ENCODE measurements at regions not wholly inside any gene's neighbourhood (a gene's known extent, or its start where the extent isn't known, plus 50 kb on each side); places are given as distances from the start of the nearest gene placed in this dataset.

DNA sequence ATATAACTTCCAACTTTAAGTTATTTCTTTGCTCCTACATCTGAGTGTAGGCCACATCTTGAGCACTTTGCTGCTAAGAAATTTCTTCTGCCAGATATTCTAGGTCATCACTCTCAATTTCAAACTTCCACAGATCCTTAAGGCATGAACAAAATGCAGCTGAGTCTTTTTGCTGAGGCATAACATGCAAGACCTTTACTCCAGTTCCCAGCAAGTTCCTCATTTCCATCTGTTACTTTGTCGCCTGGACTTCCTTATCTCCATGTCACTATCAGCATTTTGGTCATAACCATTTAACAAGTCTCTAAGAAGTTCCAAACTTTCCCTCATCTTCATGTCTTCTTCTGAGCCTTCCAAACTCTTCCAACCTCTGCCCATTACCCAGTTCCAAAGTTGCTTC, 1077.3 kb upstream of the TMEFF2 start:
- CTCF ChIA-PET = no interaction called here
- Histone ChIP-seq H4K20me1 (ENCODE audit: control insufficient read depth, insufficient read depth, low read length, poor library complexity, severe bottlenecking) (no peaks in the 10 kb centered on the region), H3K9me3 (ENCODE audit: control extremely low read depth in 1 of 3, control insufficient read depth in 2 of 3, insufficient read depth in 1 of 3, low read length in 2 of 3) (peaks cover 0 to 5% (median 0%) of the 10 kb centered on the region in 3 donors), H3K9ac (ENCODE audit: low read length) (no peak overlapping the region), H3K27ac (ENCODE audit: low read length in 2 of 2) (no peak overlapping the region), H3K4me2 (replicated peaks; ENCODE audit: low read depth, low read length, poor library complexity, severe bottlenecking) (no peak overlapping the region), H3K79me2 (ENCODE audit: control insufficient read depth, insufficient read depth, low read length) (no peaks in the 10 kb centered on the region), H2AFZ (ENCODE audit: insufficient read depth, low read depth, low read length, poor library complexity, severe bottlenecking) (no peak overlapping the region), H3K4me3 (ENCODE audit: control extremely low read depth in 1 of 5, extremely low read depth in 1 of 5, insufficient read depth in 1 of 5, low read depth in 2 of 5, low read length in 4 of 5) (no peak overlapping the region), H3K36me3 (replicated peaks in 1 of 2; ENCODE audit: control extremely low read depth in 1 of 2, control insufficient read depth in 1 of 2, extremely low read depth in 1 of 2, insufficient read depth in 2 of 2, low read length in 1 of 2) (no peaks in the 10 kb centered on the region), H3K27me3 (replicated peaks in 1 of 4; ENCODE audit: control extremely low read depth in 1 of 4, control insufficient read depth in 3 of 4, insufficient read depth in 4 of 4, low read length in 3 of 4) (no peaks in the 10 kb centered on the region), H3K4me1 (ENCODE audit: control insufficient read depth in 2 of 2, insufficient read depth in 2 of 2, low read length in 2 of 2) (no peaks in the 10 kb centered on the region)
- no peak for TF ChIP-seq EZH2 (IDR thresholded peaks at IDR 0.05; ENCODE audit: borderline replicate concordance, insufficient read depth, low read depth, low read length, poor library complexity, severe bottlenecking)
- no peak for TF ChIP-seq CTCF (IDR thresholded peaks at IDR 0.05)
- Mint-ChIP-seq H3K9me3 (ENCODE audit: insufficient read depth) (no peaks in the 10 kb centered on the region), H3K4me3 (no peak overlapping the region), H3K4me1 (no peaks in the 10 kb centered on the region), H3K27me3 (no peaks in the 10 kb centered on the region), H3K27ac (no peak overlapping the region)
- no peak for DNase-seq
- no peak for ATAC-seq (ENCODE audit: low read depth)
- WGBS (ENCODE audit: insufficient coverage) = 77% methylated on average over 1 of the region's 1 CpG
- intact Hi-C loops (cut with micrococcal nuclease) = no loop called here
- POLR2A ChIA-PET = no interaction called here

- intact Hi-C loops (cut with micrococcal nuclease) = no loop called here
- Histone ChIP-seq H3K4me2 (replicated peaks; ENCODE audit: low read depth, low read length, poor library complexity, severe bottlenecking) (no peak overlapping the region), H2AFZ (ENCODE audit: insufficient read depth, low read depth, low read length, poor library complexity, severe bottlenecking) (no peak overlapping the region), H3K27ac (ENCODE audit: low read length in 2 of 2) (no peak overlapping the region), H3K9me3 (ENCODE audit: control extremely low read depth in 1 of 3, control insufficient read depth in 2 of 3, insufficient read depth in 1 of 3, low read length in 2 of 3) (no peaks in the 10 kb centered on the region), H3K4me1 (ENCODE audit: control insufficient read depth in 2 of 2, insufficient read depth in 2 of 2, low read length in 2 of 2) (no peaks in the 10 kb centered on the region), H3K36me3 (replicated peaks in 1 of 2; ENCODE audit: control extremely low read depth in 1 of 2, control insufficient read depth in 1 of 2, extremely low read depth in 1 of 2, insufficient read depth in 2 of 2, low read length in 1 of 2) (no peaks in the 10 kb centered on the region), H3K79me2 (ENCODE audit: control insufficient read depth, insufficient read depth, low read length) (no peaks in the 10 kb centered on the region), H3K4me3 (ENCODE audit: control extremely low read depth in 1 of 5, extremely low read depth in 1 of 5, insufficient read depth in 1 of 5, low read depth in 2 of 5, low read length in 4 of 5) (no peak overlapping the region), H3K9ac (ENCODE audit: low read length) (no peak overlapping the region), H4K20me1 (ENCODE audit: control insufficient read depth, insufficient read depth, low read length, poor library complexity, severe bottlenecking) (no peaks in the 10 kb centered on the region), H3K27me3 (replicated peaks in 1 of 4; ENCODE audit: control extremely low read depth in 1 of 4, control insufficient read depth in 3 of 4, insufficient read depth in 4 of 4, low read length in 3 of 4) (no peaks in the 10 kb centered on the region)
- POLR2A ChIA-PET = no interaction called here
- Mint-ChIP-seq H3K9me3 (ENCODE audit: insufficient read depth) (no peaks in the 10 kb centered on the region), H3K4me3 (no peak overlapping the region), H3K4me1 (no peaks in the 10 kb centered on the region), H3K27me3 (no peaks in the 10 kb centered on the region), H3K27ac (no peak overlapping the region)
- CTCF ChIA-PET = no interaction called here
- ATAC-seq (ENCODE audit: low read depth) = no peak
- no peak for DNase-seq
- TF ChIP-seq EZH2 (IDR thresholded peaks at IDR 0.05; ENCODE audit: borderline replicate concordance, insufficient read depth, low read depth, low read length, poor library complexity, severe bottlenecking) (no peak), CTCF (IDR thresholded peaks at IDR 0.05) (no peak)
Measured at GRCh38 chr2:193270816-193271215, 1076.1 kb upstream of the TMEFF2 start.

Measured in B cell (primary cell).